Panc1 (cell line): ENCODE measurements at regions not wholly inside any gene's neighbourhood (a gene's known extent, or its start where the extent isn't known, plus 50 kb on each side); places are given as distances from the start of the nearest gene placed in this dataset.

Experiments
- ATAC-seq: fragments of 200-7000 bp; cut with Tn5 transposase; 2 replicates; pipeline ENCODE4 v1.9.1; 2020; ENCODE audit warnings: mild to moderate bottlenecking, moderate library complexity
- BruUV-seq: library from RNA; stranded (reverse); fragments of 400-500 nt; replicated peaks from 2 replicates; lab custom pipeline; 2021; lab: Mats Ljungman, UMichigan
- CTCF ChIA-PET: fragments of 300-600 bp; sonication (Branson Sonifier 250); formaldehyde crosslinking; loops from one replicate; lab custom pipeline; 2022; ENCODE audit warnings: antibody characterized with exemption; lab: Charles Lee
- POLR2A ChIA-PET: fragments of 300-600 bp; sonication (Branson Sonifier 250); formaldehyde crosslinking; loops from one replicate; lab custom pipeline; 2022; ENCODE audit warnings: antibody characterized with exemption; lab: Charles Lee
- DNase-seq: peaks from one replicate; pipeline ENCODE4 v3.0.0-alpha.2; 2010; ENCODE audit warnings: low read depth, low spot score
- H3K27ac ChIP-seq: 2 replicates; pipeline ENCODE4 v1.5.1; 2011; ENCODE audit warnings: mild to moderate bottlenecking, low read length, inconsistent platforms
- H3K27me3 ChIP-seq: fragments of 200-500 bp; sonication (Bioruptor generic); 2 replicates; pipeline ENCODE4 v1.6.0; 2014; ENCODE audit warnings: low read length, inconsistent platforms; ENCODE audit not compliant: control insufficient read depth, insufficient read depth
- H3K36me3 ChIP-seq: fragments of 200-500 bp; sonication (Bioruptor generic); 2 replicates; pipeline ENCODE4 v1.5.1; 2014; ENCODE audit warnings: inconsistent platforms, mild to moderate bottlenecking, low read length, moderate library complexity; ENCODE audit not compliant: control insufficient read depth, insufficient read depth
- H3K4me1 ChIP-seq: 2 replicates; pipeline ENCODE4 v1.5.1; 2011; ENCODE audit warnings: inconsistent platforms, mild to moderate bottlenecking, low read length, moderate library complexity; ENCODE audit not compliant: control insufficient read depth, insufficient read depth
- H3K4me3 ChIP-seq, 2 experiments: 2 replicates each; pipeline ENCODE4 v1.5.1; 2011 to 2012; ENCODE audit warnings: low read depth in 2 of 2, low read length in 2 of 2, mild to moderate bottlenecking in 2 of 2, inconsistent platforms in 1 of 2, moderate library complexity in 1 of 2
- H3K9me3 ChIP-seq: fragments of 200-500 bp; sonication (Bioruptor generic); 2 replicates; pipeline ENCODE4 v1.5.1; 2014; ENCODE audit warnings: low read depth, mild to moderate bottlenecking, inconsistent platforms, low read length, moderate library complexity; ENCODE audit not compliant: control insufficient read depth, insufficient read depth
- POLR2AphosphoS5 ChIP-seq: IDR thresholded peaks from 2 replicates; pipeline ENCODE4 v1.6.1; 2012; ENCODE audit warnings: mild to moderate bottlenecking, low read depth, low read length, moderate library complexity
- SIN3A ChIP-seq: IDR thresholded peaks from 2 replicates; pipeline ENCODE4 v1.6.1; 2012; ENCODE audit warnings: low read depth, mild to moderate bottlenecking, low read length, moderate library complexity, borderline replicate concordance; ENCODE audit not compliant: insufficient read depth
- TCF7L2 ChIP-seq: IDR thresholded peaks from 2 replicates; pipeline ENCODE4 v1.6.1; 2011; ENCODE audit warnings: mild to moderate bottlenecking, low read depth, low read length, inconsistent platforms
- in situ Hi-C: cut with HindIII; loops from 2 replicates; pipeline ENCODE4 v1.10.0; 2016; ENCODE audit warnings: low sequenced_read_pairs, low pct_unique_long_range_greater_than_20kb
- intact Hi-C: fragments of 100-400 bp; cut with micrococcal nuclease; formaldehyde crosslinking; loops from one replicate; pipeline ENCODE4 v1.10.0; 2022; ENCODE audit not compliant: unreplicated experiment
- TF ChIP-seq, protein P1 (sequence below): fragments of 450-650 bp; IDR thresholded peaks from 2 replicates; pipeline ENCODE4 v1.5.1; 2017; ENCODE audit warnings: mild to moderate bottlenecking
- TF ChIP-seq, protein P2 (sequence below), 2 experiments: IDR thresholded peaks; 2 replicates each; pipeline ENCODE4 v1.6.1; 2011 to 2012; ENCODE audit warnings: low read depth in 2 of 2, control low read depth in 1 of 2, low read length in 1 of 2, mild to moderate bottlenecking in 1 of 2, moderate library complexity in 1 of 2; ENCODE audit not compliant: insufficient read depth in 1 of 2

- ChIA-PET CTCF (no interaction called here), POLR2A (no interaction called here)
- H3K27me3 ChIP-seq: peaks cover 2% of the 10 kb centered on the region; the same call in 1 of the 2 replicates
- in situ Hi-C loops: no loop called here
- no peaks in the 10 kb centered on the region for H3K4me1 ChIP-seq
- no peak overlapping the region for H3K4me3 ChIP-seq
- no peaks in the 10 kb centered on the region for H3K9me3 ChIP-seq
- no peak for TF ChIP-seq TCF7L2
- TF ChIP-seq POLR2AphosphoS5: no peak
- TF ChIP-seq, protein P1, sequence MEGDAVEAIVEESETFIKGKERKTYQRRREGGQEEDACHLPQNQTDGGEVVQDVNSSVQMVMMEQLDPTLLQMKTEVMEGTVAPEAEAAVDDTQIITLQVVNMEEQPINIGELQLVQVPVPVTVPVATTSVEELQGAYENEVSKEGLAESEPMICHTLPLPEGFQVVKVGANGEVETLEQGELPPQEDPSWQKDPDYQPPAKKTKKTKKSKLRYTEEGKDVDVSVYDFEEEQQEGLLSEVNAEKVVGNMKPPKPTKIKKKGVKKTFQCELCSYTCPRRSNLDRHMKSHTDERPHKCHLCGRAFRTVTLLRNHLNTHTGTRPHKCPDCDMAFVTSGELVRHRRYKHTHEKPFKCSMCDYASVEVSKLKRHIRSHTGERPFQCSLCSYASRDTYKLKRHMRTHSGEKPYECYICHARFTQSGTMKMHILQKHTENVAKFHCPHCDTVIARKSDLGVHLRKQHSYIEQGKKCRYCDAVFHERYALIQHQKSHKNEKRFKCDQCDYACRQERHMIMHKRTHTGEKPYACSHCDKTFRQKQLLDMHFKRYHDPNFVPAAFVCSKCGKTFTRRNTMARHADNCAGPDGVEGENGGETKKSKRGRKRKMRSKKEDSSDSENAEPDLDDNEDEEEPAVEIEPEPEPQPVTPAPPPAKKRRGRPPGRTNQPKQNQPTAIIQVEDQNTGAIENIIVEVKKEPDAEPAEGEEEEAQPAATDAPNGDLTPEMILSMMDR: no peak
- TF ChIP-seq, protein P2, sequence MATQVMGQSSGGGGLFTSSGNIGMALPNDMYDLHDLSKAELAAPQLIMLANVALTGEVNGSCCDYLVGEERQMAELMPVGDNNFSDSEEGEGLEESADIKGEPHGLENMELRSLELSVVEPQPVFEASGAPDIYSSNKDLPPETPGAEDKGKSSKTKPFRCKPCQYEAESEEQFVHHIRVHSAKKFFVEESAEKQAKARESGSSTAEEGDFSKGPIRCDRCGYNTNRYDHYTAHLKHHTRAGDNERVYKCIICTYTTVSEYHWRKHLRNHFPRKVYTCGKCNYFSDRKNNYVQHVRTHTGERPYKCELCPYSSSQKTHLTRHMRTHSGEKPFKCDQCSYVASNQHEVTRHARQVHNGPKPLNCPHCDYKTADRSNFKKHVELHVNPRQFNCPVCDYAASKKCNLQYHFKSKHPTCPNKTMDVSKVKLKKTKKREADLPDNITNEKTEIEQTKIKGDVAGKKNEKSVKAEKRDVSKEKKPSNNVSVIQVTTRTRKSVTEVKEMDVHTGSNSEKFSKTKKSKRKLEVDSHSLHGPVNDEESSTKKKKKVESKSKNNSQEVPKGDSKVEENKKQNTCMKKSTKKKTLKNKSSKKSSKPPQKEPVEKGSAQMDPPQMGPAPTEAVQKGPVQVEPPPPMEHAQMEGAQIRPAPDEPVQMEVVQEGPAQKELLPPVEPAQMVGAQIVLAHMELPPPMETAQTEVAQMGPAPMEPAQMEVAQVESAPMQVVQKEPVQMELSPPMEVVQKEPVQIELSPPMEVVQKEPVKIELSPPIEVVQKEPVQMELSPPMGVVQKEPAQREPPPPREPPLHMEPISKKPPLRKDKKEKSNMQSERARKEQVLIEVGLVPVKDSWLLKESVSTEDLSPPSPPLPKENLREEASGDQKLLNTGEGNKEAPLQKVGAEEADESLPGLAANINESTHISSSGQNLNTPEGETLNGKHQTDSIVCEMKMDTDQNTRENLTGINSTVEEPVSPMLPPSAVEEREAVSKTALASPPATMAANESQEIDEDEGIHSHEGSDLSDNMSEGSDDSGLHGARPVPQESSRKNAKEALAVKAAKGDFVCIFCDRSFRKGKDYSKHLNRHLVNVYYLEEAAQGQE (IDR thresholded peaks at IDR 0.05; ENCODE audit: insufficient read depth in 1 of 2, low read depth in 2 of 2, low read length in 1 of 2): no peak
- TF ChIP-seq SIN3A: no peak
- BruUV-seq: no TSS peak
- no peaks in the 10 kb centered on the region for H3K36me3 ChIP-seq
- no peak for DNase-seq
- no peak for ATAC-seq
- H3K27ac ChIP-seq: no peak overlapping the region
- intact Hi-C loops: no loop called here
Observed at GRCh38 chr5:174850565-174851169, 126.3 kb downstream of the MSX2 start.

DNA sequence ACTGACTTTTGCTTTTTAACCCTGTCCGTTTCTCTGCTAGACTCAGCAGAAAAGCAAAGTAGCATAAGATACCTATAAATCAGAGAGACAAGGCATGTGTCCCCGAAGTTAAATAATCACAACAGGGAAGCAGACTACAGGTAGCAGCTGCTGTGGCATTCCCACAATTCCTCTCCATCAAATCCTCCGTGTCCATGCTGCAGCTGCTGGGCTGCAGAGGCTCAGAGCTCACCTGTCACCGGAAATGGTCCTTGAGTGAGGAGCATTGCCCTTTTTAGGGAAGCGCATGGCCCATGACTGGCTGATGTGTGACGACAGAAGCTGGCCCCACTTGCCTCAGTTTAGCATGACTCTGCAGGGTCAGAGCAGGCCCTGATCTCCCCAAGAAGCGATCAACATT, 125.0 kb downstream of the MSX2 start:
- Histone ChIP-seq H3K27ac (no peak overlapping the region), H3K9me3 (no peaks in the 10 kb centered on the region), H3K4me3 (no peak overlapping the region), H3K4me1 (no peaks in the 10 kb centered on the region), H3K27me3 (peaks cover 2% of the 10 kb centered on the region; the same call in 1 of the 2 replicates), H3K36me3 (no peaks in the 10 kb centered on the region)
- no peak for ATAC-seq
- TF ChIP-seq POLR2AphosphoS5 (no peak), TCF7L2 (no peak), SIN3A (no peak)
- TF ChIP-seq, protein P2 (IDR thresholded peaks at IDR 0.05; ENCODE audit: insufficient read depth in 1 of 2, low read depth in 2 of 2, low read length in 1 of 2): no peak
- TF ChIP-seq, protein P1: no peak
- in situ Hi-C loops (no loop called here), intact Hi-C loops (no loop called here)
- ChIA-PET POLR2A (no interaction called here), CTCF (no interaction called here)
- BruUV-seq: no TSS peak
- DNase-seq: no peak
